ENCODE measurements at regions not wholly inside any gene's neighbourhood (a gene's known extent, or its start where the extent isn't known, plus 50 kb on each side); places are given as distances from the start of the nearest gene placed in this dataset.

DNA sequence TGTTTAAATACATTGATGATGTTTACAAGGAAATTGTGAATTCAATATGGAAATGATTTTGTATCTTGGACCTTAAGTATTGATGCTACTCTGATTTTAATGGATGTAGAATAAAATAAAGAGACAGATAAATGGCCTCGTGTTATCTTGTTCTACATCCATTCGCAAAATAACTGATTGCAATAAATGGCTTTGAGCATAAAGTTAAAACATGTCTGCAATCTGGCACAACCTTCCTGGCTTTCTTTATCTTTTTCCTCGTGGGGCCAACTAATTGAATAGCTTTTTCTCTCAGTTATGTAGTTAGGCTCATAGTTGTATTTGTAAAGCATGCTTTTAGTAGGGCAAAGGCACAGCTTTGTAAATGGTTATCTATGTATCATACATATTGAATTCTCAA is 691.4 kb downstream of the CDH8 start:
- TF ChIP-seq, protein P1, sequence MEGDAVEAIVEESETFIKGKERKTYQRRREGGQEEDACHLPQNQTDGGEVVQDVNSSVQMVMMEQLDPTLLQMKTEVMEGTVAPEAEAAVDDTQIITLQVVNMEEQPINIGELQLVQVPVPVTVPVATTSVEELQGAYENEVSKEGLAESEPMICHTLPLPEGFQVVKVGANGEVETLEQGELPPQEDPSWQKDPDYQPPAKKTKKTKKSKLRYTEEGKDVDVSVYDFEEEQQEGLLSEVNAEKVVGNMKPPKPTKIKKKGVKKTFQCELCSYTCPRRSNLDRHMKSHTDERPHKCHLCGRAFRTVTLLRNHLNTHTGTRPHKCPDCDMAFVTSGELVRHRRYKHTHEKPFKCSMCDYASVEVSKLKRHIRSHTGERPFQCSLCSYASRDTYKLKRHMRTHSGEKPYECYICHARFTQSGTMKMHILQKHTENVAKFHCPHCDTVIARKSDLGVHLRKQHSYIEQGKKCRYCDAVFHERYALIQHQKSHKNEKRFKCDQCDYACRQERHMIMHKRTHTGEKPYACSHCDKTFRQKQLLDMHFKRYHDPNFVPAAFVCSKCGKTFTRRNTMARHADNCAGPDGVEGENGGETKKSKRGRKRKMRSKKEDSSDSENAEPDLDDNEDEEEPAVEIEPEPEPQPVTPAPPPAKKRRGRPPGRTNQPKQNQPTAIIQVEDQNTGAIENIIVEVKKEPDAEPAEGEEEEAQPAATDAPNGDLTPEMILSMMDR (IDR thresholded peaks at IDR 0.05) = no peak
- TF ChIP-seq EP300 (IDR thresholded peaks at IDR 0.05; ENCODE audit: low read depth) = no peak
